NCI-H345 treated with DMSO at 0.1 percent for 48 hours (cell line): ENCODE measurements at regions not wholly inside any gene's neighbourhood (a gene's known extent, or its start where the extent isn't known, plus 50 kb on each side); places are given as distances from the start of the nearest gene placed in this dataset.

Source experiments
- DNase-seq: peaks from one replicate; lab custom pipeline; 2025; ENCODE audit not compliant: unreplicated experiment; lab: John Stamatoyannopoulos, UW

DNA sequence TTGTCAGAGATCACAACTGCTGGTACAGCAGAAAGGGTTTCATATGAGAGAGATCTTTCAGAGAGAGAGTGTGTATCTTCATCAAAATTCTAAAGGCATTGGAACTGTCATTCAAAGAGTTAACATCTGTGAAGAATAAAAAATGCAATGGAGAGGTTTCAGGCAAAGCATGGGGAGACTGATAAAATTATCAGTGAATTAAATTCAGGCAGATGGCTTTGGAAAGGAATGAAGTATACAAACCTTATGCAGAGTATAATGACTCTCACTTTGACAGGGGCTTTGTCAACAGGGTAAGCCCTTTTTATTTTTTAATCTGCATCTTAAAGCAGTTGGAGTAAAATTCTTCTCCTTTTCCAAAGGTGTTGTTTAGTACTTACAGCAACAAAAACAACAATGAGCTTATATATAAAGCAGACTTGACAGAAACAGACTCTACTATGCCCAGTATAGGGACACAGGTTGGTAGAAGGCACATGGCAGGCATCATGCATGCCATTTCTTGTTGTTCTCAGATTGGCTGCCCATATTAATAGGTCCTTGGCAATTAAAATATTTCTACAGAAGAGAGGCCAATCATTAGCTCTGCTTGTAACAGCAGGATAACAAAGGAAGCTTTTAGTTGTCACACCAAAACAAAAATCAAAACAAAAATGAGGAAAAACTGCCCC, 54.9 kb upstream of the NXPH1 start:
- peak; percentile 56 for DNase-seq

DNA sequence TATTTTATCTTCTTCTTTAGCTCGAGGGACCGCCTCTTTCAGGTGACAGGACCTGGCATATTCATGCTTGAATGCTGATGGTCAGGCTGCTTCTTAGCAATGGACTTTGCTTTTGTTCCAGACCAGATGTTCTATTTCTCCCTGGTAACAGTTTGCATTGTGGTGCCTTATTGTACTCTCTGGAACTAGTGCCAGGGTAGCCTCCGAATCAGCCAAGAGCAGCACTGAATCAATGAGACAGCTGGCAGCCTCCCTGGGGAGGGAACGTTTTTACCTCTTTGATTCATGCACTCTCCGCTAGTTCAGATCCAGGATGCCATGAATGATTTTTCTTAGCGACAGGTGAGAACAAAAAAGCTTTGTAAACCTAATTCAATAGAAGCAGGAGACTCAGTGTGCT, 54.1 kb upstream of the NXPH1 start:
- DNase-seq, result peak; percentile 98

DNA sequence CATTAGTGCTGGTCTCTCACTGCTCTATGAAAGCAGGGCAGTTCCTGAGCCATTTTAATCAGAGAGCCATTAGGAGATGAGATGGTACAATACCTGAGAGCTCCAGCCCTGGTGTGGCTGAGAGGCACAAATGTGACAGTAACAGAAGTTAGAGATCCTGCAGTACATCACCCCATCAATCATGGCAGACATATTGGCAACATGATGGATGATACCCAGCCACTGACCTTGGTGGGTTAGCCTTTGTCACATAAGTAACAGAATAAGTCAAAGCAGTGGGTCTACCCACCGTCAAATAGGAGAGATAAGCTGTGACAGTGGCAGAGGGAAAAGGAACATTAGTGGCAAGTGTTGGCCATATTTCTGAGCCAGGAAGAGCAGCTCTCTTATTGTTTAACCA, 53.3 kb upstream of the NXPH1 start:
- DNase-seq, result no peak

DNA sequence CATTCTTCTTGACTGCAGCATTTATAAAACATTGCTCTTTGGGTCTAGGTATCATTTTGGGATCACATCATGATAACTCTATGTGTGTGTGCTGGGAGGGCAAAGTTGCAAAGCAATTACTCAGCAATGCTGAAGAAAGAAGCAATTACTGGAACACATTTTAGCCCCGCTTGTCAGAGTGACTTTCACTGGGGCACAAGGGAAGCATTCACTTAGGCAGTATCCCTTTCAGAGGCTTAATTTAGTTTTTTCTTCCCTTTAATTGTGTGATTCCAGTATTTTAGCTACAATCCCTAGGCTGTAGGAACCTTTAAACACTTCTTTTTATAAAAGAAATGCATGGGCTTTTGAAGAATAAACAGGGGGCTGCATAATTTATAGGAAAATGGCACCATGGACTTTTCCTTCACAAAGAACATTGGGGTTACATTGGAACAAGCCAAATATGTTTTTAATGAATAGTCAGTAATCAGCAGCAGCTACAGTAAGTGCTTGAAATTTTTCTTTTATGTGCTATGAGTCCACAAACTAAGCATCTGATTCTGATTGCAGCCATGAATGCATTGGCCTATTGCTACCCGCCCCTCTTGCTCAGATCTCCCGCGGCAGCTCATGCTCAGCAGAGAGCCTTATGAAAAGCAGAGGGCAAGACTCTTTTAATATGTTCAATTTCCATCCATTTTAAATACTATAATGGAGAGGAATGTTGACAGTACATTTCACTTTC, 51.2 kb upstream of the NXPH1 start:
- no peak for DNase-seq
